ENCODE measurements at regions not wholly inside any gene's neighbourhood (a gene's known extent, or its start where the extent isn't known, plus 50 kb on each side); places are given as distances from the start of the nearest gene placed in this dataset.

GRCh38 chr2:167851876-167852275, 395.5 kb downstream of the STK39 start:
- Histone ChIP-seq H3K4me3 (ENCODE audit: low read depth in 1 of 3, low read length in 3 of 3) (no peak overlapping the region), H3K4me1 (ENCODE audit: control insufficient read depth in 4 of 4, insufficient read depth in 4 of 4, low read length in 3 of 4) (no peaks in the 10 kb centered on the region), H3K27ac (ENCODE audit: low read depth in 1 of 2, low read length in 2 of 2) (no peak overlapping the region), H3K27me3 (ENCODE audit: control insufficient read depth in 4 of 4, insufficient read depth in 4 of 4, low read length in 3 of 4) (no peaks in the 10 kb centered on the region), H3K36me3 (ENCODE audit: control insufficient read depth in 4 of 4, insufficient read depth in 3 of 4, low read depth in 1 of 4, low read length in 3 of 4) (no peaks in the 10 kb centered on the region), H3K9me3 (ENCODE audit: control insufficient read depth in 4 of 4, low read length in 3 of 4) (no peaks in the 10 kb centered on the region), H3K9ac (ENCODE audit: low read depth in 1 of 2, low read length in 2 of 2) (no peak overlapping the region)
- DNase-seq (ENCODE audit: low spot score), result no peak
- WGBS, result 16% methylated on average over 1 of the region's 1 CpG
- TF ChIP-seq FOXA1 (IDR thresholded peaks at IDR 0.05) (no peak), SP1 (IDR thresholded peaks at IDR 0.05) (no peak), HNF4A (conservative IDR thresholded peaks at IDR 0.05) (no peak), FOXA2 (IDR thresholded peaks at IDR 0.05) (no peak)

- H3K27ac ChIP-seq (ENCODE audit: low read depth in 1 of 2, low read length in 2 of 2), result no peak overlapping the region
- no peaks in the 10 kb centered on the region for H3K4me1 ChIP-seq (ENCODE audit: control insufficient read depth in 4 of 4, insufficient read depth in 4 of 4, low read length in 3 of 4)
- no peaks in the 10 kb centered on the region for H3K27me3 ChIP-seq (ENCODE audit: control insufficient read depth in 4 of 4, insufficient read depth in 4 of 4, low read length in 3 of 4)
- no peak overlapping the region for H3K9ac ChIP-seq (ENCODE audit: low read depth in 1 of 2, low read length in 2 of 2)
- no peak overlapping the region for H3K4me3 ChIP-seq (ENCODE audit: low read depth in 1 of 3, low read length in 3 of 3)
- TF ChIP-seq RAD21 (IDR thresholded peaks at IDR 0.05) (no peak), NR2F2 (IDR thresholded peaks at IDR 0.05) (no peak), ZBTB33 (IDR thresholded peaks at IDR 0.05) (no peak), YY1 (IDR thresholded peaks at IDR 0.05) (no peak), JUND (IDR thresholded peaks at IDR 0.05) (no peak), FOXA1 (IDR thresholded peaks at IDR 0.05) (no peak), HNF4A (conservative IDR thresholded peaks at IDR 0.05) (no peak), EGR1 (IDR thresholded peaks at IDR 0.05; ENCODE audit: low read depth in 2 of 2) (no peak), ATF3 (IDR thresholded peaks at IDR 0.05) (no peak), REST (IDR thresholded peaks at IDR 0.05) (no peak), CTCF (IDR thresholded peaks at IDR 0.05; ENCODE audit: low read depth, low read length, missing input control) (no peak), HNF4G (IDR thresholded peaks at IDR 0.05) (no peak), SP1 (IDR thresholded peaks at IDR 0.05) (no peak), TAF1 (conservative IDR thresholded peaks at IDR 0.05) (no peak), GABPA (IDR thresholded peaks at IDR 0.05 in 1 of 2, conservative IDR thresholded peaks at IDR 0.05 in 1 of 2) (no peak), MAX (IDR thresholded peaks at IDR 0.05) (no peak), FOXA2 (IDR thresholded peaks at IDR 0.05) (no peak)
- no peaks in the 10 kb centered on the region for H3K36me3 ChIP-seq (ENCODE audit: control insufficient read depth in 4 of 4, insufficient read depth in 3 of 4, low read depth in 1 of 4, low read length in 3 of 4)
- DNase-seq (ENCODE audit: low spot score), result no peak
- no peaks in the 10 kb centered on the region for H3K9me3 ChIP-seq (ENCODE audit: control insufficient read depth in 4 of 4, low read length in 3 of 4)
- WGBS, result 74% methylated on average over 4 of the region's 4 CpGs
These were observed 396.0 kb downstream of the STK39 start for GRCh38 chr2:167851323-167851860.
